HepG2 (cell line): ENCODE measurements at regions not wholly inside any gene's neighbourhood (a gene's known extent, or its start where the extent isn't known, plus 50 kb on each side); places are given as distances from the start of the nearest gene placed in this dataset.

Source experiments
- ATAC-seq: fragments of 200-7000 bp; cut with Tn5 transposase; 3 replicates; pipeline ENCODE4 v1.9.1; 2020; ENCODE audit warnings: mild to moderate bottlenecking, moderate library complexity
- BruUV-seq: library from RNA; stranded (reverse); fragments of 400-500 nt; replicated peaks from 2 replicates; lab custom pipeline; 2021; lab: Mats Ljungman, UMichigan
- CTCF ChIA-PET: fragments of 300-600 bp; formaldehyde crosslinking; extraction: SDS; loops from one replicate; lab custom pipeline; 2021; ENCODE audit warnings: low total read pairs, inconsistent platforms, low intra/inter-chr PET ratio; lab: Yijun Ruan, JAX
- POLR2A ChIA-PET: fragments of 350-600 bp; sonication (Branson Sonifier 250); formaldehyde crosslinking; loops from one replicate; lab custom pipeline; 2020; ENCODE audit warnings: antibody characterized with exemption, inconsistent platforms; lab: Yijun Ruan, JAX
- DNase-seq: peaks from one replicate; pipeline ENCODE4 v3.0.0-alpha.2; 2015; ENCODE audit warnings: low spot score
- FAIRE-seq: peaks from 3 replicates; lab custom pipeline; 2011; peaks lifted over from hg19 to GRCh38; lab: Jason Lieb, UNC
- H2AFZ ChIP-seq: one replicate; pipeline ENCODE4 v1.6.1; 2011; ENCODE audit warnings: low read length, inconsistent platforms
- H3K27ac ChIP-seq: fragments of 300-600 bp; 3 replicates; pipeline ENCODE4 v1.8.0; 2011; ENCODE audit warnings: mixed run types, mild to moderate bottlenecking, mixed read lengths, low read length, inconsistent platforms; ENCODE audit not compliant: insufficient read depth; ENCODE audit errors: extremely low read length
- H3K27me3 ChIP-seq, 2 experiments: fragments of 200-600 bp in 1 of 2; 2 replicates in 1 of 2; 3 replicates in 1 of 2; pipeline versions ENCODE4 v1.6.0 to v1.8.0; 2011; ENCODE audit warnings: low read length in 2 of 2, mild to moderate bottlenecking in 2 of 2, moderate library complexity in 2 of 2, inconsistent platforms in 1 of 2; ENCODE audit not compliant: insufficient read depth in 2 of 2, control insufficient read depth in 1 of 2
- H3K36me3 ChIP-seq, 2 experiments: fragments of 200-600 bp in 1 of 2; replicated peaks in 1 of 2; 2 replicates in 1 of 2; 3 replicates in 1 of 2; pipeline versions ENCODE4 v1.5.1 to v1.8.0; 2011; ENCODE audit warnings: low read length in 2 of 2, inconsistent platforms in 1 of 2; ENCODE audit not compliant: insufficient read depth in 2 of 2, control insufficient read depth in 1 of 2
- H3K4me1 ChIP-seq: 2 replicates; pipeline ENCODE4 v1.5.1; 2012; ENCODE audit warnings: low read length, inconsistent platforms; ENCODE audit not compliant: insufficient read depth
- H3K4me2 ChIP-seq: 2 replicates; pipeline ENCODE4 v1.6.0; 2011; ENCODE audit warnings: low read depth, low read length, inconsistent platforms
- H3K4me3 ChIP-seq, 3 experiments: fragments of 200-600 bp in 1 of 3; sonication (generic), shearing (Covaris generic) in 1 of 3; replicated peaks in 1 of 3; 2 replicates each; pipeline ENCODE4 v1.5.1; 2011 to 2016; ENCODE audit warnings: low read length in 3 of 3, inconsistent platforms in 2 of 3, low read depth in 2 of 3, mild to moderate bottlenecking in 2 of 3, control low read depth in 1 of 3, mixed read lengths in 1 of 3; ENCODE audit not compliant: insufficient read depth in 1 of 3
- H3K79me2 ChIP-seq: one replicate; pipeline ENCODE4 v1.6.1; 2011; ENCODE audit warnings: low read length, inconsistent platforms; ENCODE audit not compliant: insufficient read depth
- H3K9ac ChIP-seq: 2 replicates; pipeline ENCODE4 v1.6.0; 2011; ENCODE audit warnings: mild to moderate bottlenecking, low read depth, low read length, inconsistent platforms; ENCODE audit not compliant: insufficient read depth
- H3K9me3 ChIP-seq: 2 replicates; pipeline ENCODE4 v1.5.1; 2012; ENCODE audit warnings: mild to moderate bottlenecking, low read length
- H4K20me1 ChIP-seq: 2 replicates; pipeline ENCODE4 v1.6.0; 2011; ENCODE audit warnings: inconsistent platforms, mild to moderate bottlenecking, low read length, moderate library complexity; ENCODE audit not compliant: insufficient read depth
- ATRX ChIP-seq: sonication (generic); formaldehyde crosslinking; IDR thresholded peaks from 2 replicates; pipeline ENCODE4 v1.4.0; 2020; ENCODE audit warnings: missing genetic modification reagents, borderline replicate concordance
- CREB1 ChIP-seq, 2 experiments: fragments of 450-650 bp in 1 of 2; IDR thresholded peaks; 2 replicates each; pipeline ENCODE4 v1.6.1; 2016 to 2017; ENCODE audit warnings: control low read depth in 1 of 2, mild to moderate bottlenecking in 1 of 2, missing compliant biosample characterization in 1 of 2, missing genetic modification characterization in 1 of 2
- EED ChIP-seq: sonication (generic); formaldehyde crosslinking; IDR thresholded peaks from 2 replicates; pipeline ENCODE4 v1.5.0; 2020; ENCODE audit warnings: mild to moderate bottlenecking, missing genetic modification reagents
- GFI1 ChIP-seq: sonication (generic); formaldehyde crosslinking; IDR thresholded peaks from 2 replicates; pipeline ENCODE4 v1.5.0; 2020; ENCODE audit warnings: missing genetic modification reagents, mild to moderate bottlenecking, borderline replicate concordance
- MTA3 ChIP-seq: sonication (generic); formaldehyde crosslinking; IDR thresholded peaks from 2 replicates; pipeline ENCODE4 v1.4.0; 2020; ENCODE audit warnings: missing genetic modification reagents
- RCOR2 ChIP-seq: IDR thresholded peaks from 2 replicates; pipeline ENCODE4 v1.6.1; 2016; ENCODE audit warnings: missing biosample characterization, missing genetic modification reagents
- RFX1 ChIP-seq: fragments of 450-650 bp; IDR thresholded peaks from 2 replicates; pipeline ENCODE4 v1.6.1; 2017
- ZBTB1 ChIP-seq: sonication (generic); formaldehyde crosslinking; IDR thresholded peaks from 2 replicates; pipeline ENCODE4 v1.4.0; 2020; ENCODE audit warnings: missing genetic modification reagents, borderline replicate concordance
- ZNF335 ChIP-seq: sonication (generic); formaldehyde crosslinking; IDR thresholded peaks from 2 replicates; pipeline ENCODE4 v1.4.0; 2020; ENCODE audit warnings: missing genetic modification reagents
- ZNF350 ChIP-seq: sonication (generic); formaldehyde crosslinking; IDR thresholded peaks from 2 replicates; pipeline ENCODE4 v1.4.0; 2020; ENCODE audit warnings: mild to moderate bottlenecking, low read depth, missing genetic modification reagents, borderline replicate concordance
- ZSCAN21 ChIP-seq: sonication (generic); formaldehyde crosslinking; IDR thresholded peaks from 2 replicates; pipeline ENCODE4 v1.8.0; 2022; ENCODE audit warnings: mild to moderate bottlenecking, missing genetic modification reagents, moderate library complexity, borderline replicate concordance
- ZSCAN31 ChIP-seq: sonication (generic); formaldehyde crosslinking; IDR thresholded peaks from 2 replicates; pipeline ENCODE4 v1.5.0; 2020; ENCODE audit warnings: low read depth, mild to moderate bottlenecking, missing genetic modification reagents
- WGBS: methylation state at CpG from one replicate; pipeline ENCODE4 v1.1.6; 2017; ENCODE audit warnings: low lambda C conversion rate; 5-methylcytosine and 5-hydroxymethylcytosine counted together
- in situ Hi-C: cut with HindIII; loops from 2 replicates; pipeline ENCODE4 v1.10.0; 2017; ENCODE audit warnings: low pct_unique_long_range_greater_than_20kb; ENCODE audit not compliant: extremely low pct_ligation_motif_present
- intact Hi-C: fragments of 100-400 bp; cut with micrococcal nuclease; formaldehyde crosslinking; loops from one replicate; pipeline ENCODE4 v1.10.0; 2022; ENCODE audit not compliant: unreplicated experiment
- TF ChIP-seq, protein P1 (sequence below): sonication (generic); formaldehyde crosslinking; IDR thresholded peaks from 2 replicates; pipeline ENCODE4 v1.4.0; 2020; ENCODE audit warnings: missing genetic modification reagents, mild to moderate bottlenecking, borderline replicate concordance
- TF ChIP-seq, protein P2 (sequence below): sonication (generic); formaldehyde crosslinking; IDR thresholded peaks from 2 replicates; pipeline ENCODE4 v1.4.0; 2020; ENCODE audit warnings: low read depth, missing genetic modification reagents

GRCh38 chr7:13027321-13027720 is 339.9 kb downstream of the ARL4A start:
- CTCF ChIA-PET = no interaction called here

More at GRCh38 chr7:13027321-13027720, 339.9 kb downstream of the ARL4A start:
- no peaks in the 10 kb centered on the region for H3K27me3 ChIP-seq
- H3K9me3 ChIP-seq = no peaks in the 10 kb centered on the region
- POLR2A ChIA-PET = interaction anchor here (1.1 kb wide), 1 partner anchor 10 kb away, joined by 3 read pairs; no protein-coding TSS in a partner anchor
- no peak for ATAC-seq
- peaks cover 17% of the 10 kb centered on the region for H3K4me1 ChIP-seq
- no TSS peak for BruUV-seq
- 98% methylated on average over 2 of the region's 2 CpGs for WGBS
- DNase-seq = no peak
- H3K36me3 ChIP-seq = no peaks in the 10 kb centered on the region
- intact Hi-C loops (no loop called here), in situ Hi-C loops (no loop called here)
- no peaks in the 10 kb centered on the region for H4K20me1 ChIP-seq
- no peaks in the 10 kb centered on the region for H3K79me2 ChIP-seq
- no peak overlapping the region for H3K9ac ChIP-seq
- no peak overlapping the region for H2AFZ ChIP-seq
- H3K4me2 ChIP-seq = no peak overlapping the region
- no peak for TF ChIP-seq ZSCAN31 (CRISPR knock-in tag)
- no peak for TF ChIP-seq ZNF350 (CRISPR knock-in tag)
- TF ChIP-seq, protein P1, sequence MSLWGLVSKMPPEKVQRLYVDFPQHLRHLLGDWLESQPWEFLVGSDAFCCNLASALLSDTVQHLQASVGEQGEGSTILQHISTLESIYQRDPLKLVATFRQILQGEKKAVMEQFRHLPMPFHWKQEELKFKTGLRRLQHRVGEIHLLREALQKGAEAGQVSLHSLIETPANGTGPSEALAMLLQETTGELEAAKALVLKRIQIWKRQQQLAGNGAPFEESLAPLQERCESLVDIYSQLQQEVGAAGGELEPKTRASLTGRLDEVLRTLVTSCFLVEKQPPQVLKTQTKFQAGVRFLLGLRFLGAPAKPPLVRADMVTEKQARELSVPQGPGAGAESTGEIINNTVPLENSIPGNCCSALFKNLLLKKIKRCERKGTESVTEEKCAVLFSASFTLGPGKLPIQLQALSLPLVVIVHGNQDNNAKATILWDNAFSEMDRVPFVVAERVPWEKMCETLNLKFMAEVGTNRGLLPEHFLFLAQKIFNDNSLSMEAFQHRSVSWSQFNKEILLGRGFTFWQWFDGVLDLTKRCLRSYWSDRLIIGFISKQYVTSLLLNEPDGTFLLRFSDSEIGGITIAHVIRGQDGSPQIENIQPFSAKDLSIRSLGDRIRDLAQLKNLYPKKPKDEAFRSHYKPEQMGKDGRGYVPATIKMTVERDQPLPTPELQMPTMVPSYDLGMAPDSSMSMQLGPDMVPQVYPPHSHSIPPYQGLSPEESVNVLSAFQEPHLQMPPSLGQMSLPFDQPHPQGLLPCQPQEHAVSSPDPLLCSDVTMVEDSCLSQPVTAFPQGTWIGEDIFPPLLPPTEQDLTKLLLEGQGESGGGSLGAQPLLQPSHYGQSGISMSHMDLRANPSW = no peak
- no peak for TF ChIP-seq ATRX
- TF ChIP-seq, protein P2, sequence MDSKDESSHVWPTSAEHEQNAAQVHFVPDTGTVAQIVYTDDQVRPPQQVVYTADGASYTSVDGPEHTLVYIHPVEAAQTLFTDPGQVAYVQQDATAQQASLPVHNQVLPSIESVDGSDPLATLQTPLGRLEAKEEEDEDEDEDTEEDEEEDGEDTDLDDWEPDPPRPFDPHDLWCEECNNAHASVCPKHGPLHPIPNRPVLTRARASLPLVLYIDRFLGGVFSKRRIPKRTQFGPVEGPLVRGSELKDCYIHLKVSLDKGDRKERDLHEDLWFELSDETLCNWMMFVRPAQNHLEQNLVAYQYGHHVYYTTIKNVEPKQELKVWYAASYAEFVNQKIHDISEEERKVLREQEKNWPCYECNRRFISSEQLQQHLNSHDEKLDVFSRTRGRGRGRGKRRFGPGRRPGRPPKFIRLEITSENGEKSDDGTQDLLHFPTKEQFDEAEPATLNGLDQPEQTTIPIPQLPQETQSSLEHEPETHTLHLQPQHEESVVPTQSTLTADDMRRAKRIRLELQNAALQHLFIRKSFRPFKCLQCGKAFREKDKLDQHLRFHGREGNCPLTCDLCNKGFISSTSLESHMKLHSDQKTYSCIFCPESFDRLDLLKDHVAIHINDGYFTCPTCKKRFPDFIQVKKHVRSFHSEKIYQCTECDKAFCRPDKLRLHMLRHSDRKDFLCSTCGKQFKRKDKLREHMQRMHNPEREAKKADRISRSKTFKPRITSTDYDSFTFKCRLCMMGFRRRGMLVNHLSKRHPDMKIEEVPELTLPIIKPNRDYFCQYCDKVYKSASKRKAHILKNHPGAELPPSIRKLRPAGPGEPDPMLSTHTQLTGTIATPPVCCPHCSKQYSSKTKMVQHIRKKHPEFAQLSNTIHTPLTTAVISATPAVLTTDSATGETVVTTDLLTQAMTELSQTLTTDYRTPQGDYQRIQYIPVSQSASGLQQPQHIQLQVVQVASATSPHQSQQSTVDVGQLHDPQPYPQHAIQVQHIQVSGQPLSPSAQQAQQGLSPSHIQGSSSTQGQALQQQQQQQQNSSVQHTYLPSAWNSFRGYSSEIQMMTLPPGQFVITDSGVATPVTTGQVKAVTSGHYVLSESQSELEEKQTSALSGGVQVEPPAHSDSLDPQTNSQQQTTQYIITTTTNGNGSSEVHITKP (CRISPR knock-in tag) = no peak
- TF ChIP-seq MTA3 (CRISPR knock-in tag) = no peak
- TF ChIP-seq ZNF335 (CRISPR knock-in tag) = no peak
- no peak for TF ChIP-seq ZSCAN21 (CRISPR knock-in tag)
- no peak for TF ChIP-seq RFX1
- no peak for TF ChIP-seq ZBTB1 (CRISPR knock-in tag)
- TF ChIP-seq CREB1 (IDR thresholded peaks at IDR 0.05) = no peak
- no peak for TF ChIP-seq CREB1 (CRISPR knock-in tag; IDR thresholded peaks at IDR 0.05)
- no peak for TF ChIP-seq GFI1
- TF ChIP-seq RCOR2 = no peak
- no peak for TF ChIP-seq EED (CRISPR knock-in tag)
- no peak overlapping the region for H3K4me3 ChIP-seq
- no peak overlapping the region for H3K27ac ChIP-seq
- FAIRE-seq = no peak
